IMR-90 (cell line): ENCODE measurements at regions not wholly inside any gene's neighbourhood (a gene's known extent, or its start where the extent isn't known, plus 50 kb on each side); places are given as distances from the start of the nearest gene placed in this dataset.
A peak's percentile ranks its signal among the peaks of the same experiment; 100 is the strongest.

Experiments used
- ATAC-seq: fragments of 200-7000 bp; cut with Tn5 transposase; 2 replicates; pipeline ENCODE4 v1.9.1; 2020; ENCODE audit warnings: low read depth, mild to moderate bottlenecking, moderate library complexity
- BruUV-seq: library from RNA; stranded (reverse); fragments of 400-500 nt; replicated peaks from 2 replicates; lab custom pipeline; 2021; lab: Mats Ljungman, UMichigan
- CTCF ChIA-PET: fragments of 300-600 bp; formaldehyde crosslinking; extraction: SDS; loops from one replicate; lab custom pipeline; 2021; ENCODE audit warnings: antibody characterized with exemption; lab: Yijun Ruan, JAX
- POLR2A ChIA-PET: fragments of 300-600 bp; sonication (Branson Sonifier 250); formaldehyde crosslinking; loops from one replicate; lab custom pipeline; 2022; ENCODE audit warnings: antibody characterized with exemption; ENCODE audit not compliant: unreplicated experiment; lab: Charles Lee
- DNase-seq: peaks from one replicate; pipeline ENCODE4 v3.0.0; 2013
- H2AFZ ChIP-seq: replicated peaks from 2 replicates; pipeline ENCODE3; 2013; ENCODE audit warnings: low read length, mild to moderate bottlenecking; ENCODE audit not compliant: poor library complexity
- H2AK5ac ChIP-seq: 2 replicates; pipeline ENCODE4 v1.6.1; 2013; ENCODE audit warnings: low read depth, low read length, inconsistent platforms
- H2AK9ac ChIP-seq: replicated peaks from 2 replicates; pipeline ENCODE3; 2013; ENCODE audit warnings: mild to moderate bottlenecking, low read depth, low read length, moderate library complexity; ENCODE audit not compliant: poor library complexity
- H2BK120ac ChIP-seq: 2 replicates; pipeline ENCODE4 v1.6.1; 2013; ENCODE audit warnings: low read depth, low read length, inconsistent platforms
- H2BK15ac ChIP-seq: 3 replicates; pipeline ENCODE4 v1.6.1; 2013; ENCODE audit warnings: low read depth, low read length, inconsistent platforms
- H2BK20ac ChIP-seq: 2 replicates; pipeline ENCODE4 v1.6.1; 2013; ENCODE audit warnings: low read depth, mild to moderate bottlenecking, inconsistent platforms, low read length, moderate library complexity
- H2BK5ac ChIP-seq: 2 replicates; pipeline ENCODE4 v1.6.1; 2013; ENCODE audit warnings: mild to moderate bottlenecking, low read depth, low read length, inconsistent platforms; ENCODE audit not compliant: poor library complexity, severe bottlenecking
- H3K14ac ChIP-seq: replicated peaks from 2 replicates; pipeline ENCODE4 v1.6.1; 2013; ENCODE audit warnings: low read depth, low read length, inconsistent platforms
- H3K18ac ChIP-seq: 2 replicates; pipeline ENCODE4 v1.6.1; 2013; ENCODE audit warnings: low read depth, low read length, control low read depth
- H3K23ac ChIP-seq: 2 replicates; pipeline ENCODE4 v1.6.1; 2013; ENCODE audit warnings: low read depth, low read length, inconsistent platforms
- H3K27ac ChIP-seq: 2 replicates; pipeline ENCODE4 v1.5.1; 2013; ENCODE audit warnings: mild to moderate bottlenecking, control low read depth, low read length; ENCODE audit not compliant: insufficient read depth
- H3K27me3 ChIP-seq: 2 replicates; pipeline ENCODE4 v1.6.1; 2013; ENCODE audit warnings: low read length; ENCODE audit not compliant: control insufficient read depth, insufficient read depth
- H3K36me3 ChIP-seq: 2 replicates; pipeline ENCODE4 v1.6.1; 2013; ENCODE audit warnings: low read length, mixed read lengths; ENCODE audit not compliant: control insufficient read depth, insufficient read depth
- H3K4ac ChIP-seq: 2 replicates; pipeline ENCODE4 v1.6.1; 2013; ENCODE audit warnings: low read depth, low read length, inconsistent platforms
- H3K4me1 ChIP-seq: 2 replicates; pipeline ENCODE4 v1.6.1; 2013; ENCODE audit warnings: low read length, mixed read lengths; ENCODE audit not compliant: control insufficient read depth, insufficient read depth
- H3K4me2 ChIP-seq: 2 replicates; pipeline ENCODE4 v1.6.1; 2013; ENCODE audit warnings: low read depth, mild to moderate bottlenecking, control low read depth, low read length, moderate library complexity
- H3K4me3 ChIP-seq: 2 replicates; pipeline ENCODE4 v1.5.1; 2013; ENCODE audit warnings: low read depth, mild to moderate bottlenecking, control low read depth, low read length, moderate library complexity; ENCODE audit not compliant: insufficient read depth
- H3K56ac ChIP-seq: 2 replicates; pipeline ENCODE4 v1.6.1; 2013; ENCODE audit warnings: low read length, inconsistent platforms; ENCODE audit not compliant: insufficient read depth; ENCODE audit errors: extremely low read depth
- H3K79me1 ChIP-seq, 2 experiments: 2 replicates each; pipeline ENCODE4 v1.6.1; 2013; ENCODE audit warnings: low read length in 2 of 2, inconsistent platforms in 1 of 2, low read depth in 1 of 2
- H3K9ac ChIP-seq: 2 replicates; pipeline ENCODE4 v1.6.1; 2013; ENCODE audit warnings: low read depth, low read length, control low read depth
- H3K9me1 ChIP-seq: 2 replicates; pipeline ENCODE4 v1.6.1; 2013; ENCODE audit warnings: low read length, inconsistent platforms; ENCODE audit not compliant: insufficient read depth
- H3K9me3 ChIP-seq: 2 replicates; pipeline ENCODE4 v1.6.1; 2013; ENCODE audit warnings: low read length; ENCODE audit not compliant: control insufficient read depth, insufficient read depth
- H4K20me1 ChIP-seq: 2 replicates; pipeline ENCODE4 v1.6.1; 2013; ENCODE audit warnings: low read length, inconsistent platforms; ENCODE audit not compliant: insufficient read depth
- H4K5ac ChIP-seq: 2 replicates; pipeline ENCODE4 v1.6.1; 2013; ENCODE audit warnings: mild to moderate bottlenecking, low read depth, low read length, control low read depth
- H4K8ac ChIP-seq, 2 experiments: 2 replicates each; pipeline ENCODE4 v1.6.1; 2013; ENCODE audit warnings: low read depth in 2 of 2, low read length in 2 of 2, control low read depth in 1 of 2, inconsistent platforms in 1 of 2
- H4K91ac ChIP-seq: 2 replicates; pipeline ENCODE4 v1.6.1; 2013; ENCODE audit warnings: low read depth, low read length, inconsistent platforms; ENCODE audit not compliant: insufficient read depth
- BHLHE40 ChIP-seq: fragments of 150-350 bp; IDR thresholded peaks from 2 replicates; pipeline ENCODE4 v1.6.1; 2016; ENCODE audit warnings: mild to moderate bottlenecking, low read depth, low read length
- CEBPB ChIP-seq: IDR thresholded peaks from 2 replicates; pipeline ENCODE4 v1.6.1; 2012; ENCODE audit warnings: low read depth, low read length, improper control_type of control experiment
- WGBS, 2 experiments: methylation state at CpG; one replicate each; pipeline versions ENCODE4 v1.1.5 to v1.1.7; 2013; ENCODE audit warnings: missing lambda C conversion rate in 2 of 2; ENCODE audit not compliant: insufficient read length in 1 of 2; ENCODE audit errors: extremely low coverage in 2 of 2; 5-methylcytosine and 5-hydroxymethylcytosine counted together
- dilution Hi-C: fragments of 300-500 bp; cut with HindIII; formaldehyde crosslinking; loops from one replicate; pipeline ENCODE4 v1.14.3; 2018; ENCODE audit warnings: low sequenced_read_pairs; ENCODE audit not compliant: unreplicated experiment
- in situ Hi-C: fragments of 300-500 bp; cut with MboI; formaldehyde crosslinking; loops from 3 replicates; pipeline ENCODE4 v1.14.3; 2019; ENCODE audit warnings: low sequenced_read_pairs, inconsistent platforms, mixed read lengths
- intact Hi-C: fragments of 100-400 bp; cut with micrococcal nuclease; formaldehyde crosslinking; loops from 2 replicates; pipeline ENCODE4 v1.10.0; 2022

- Histone ChIP-seq H3K79me1 (no peaks in the 10 kb centered on the region; a peak in 1 of 4 replicates), H2BK120ac (peak overlapping the region; percentile 87), H2AK5ac (peak overlapping the region; percentile 20), H3K4me3 (no peak overlapping the region), H3K9me1 (no peaks in the 10 kb centered on the region; the same call in none of the 2 replicates), H3K4ac (peak overlapping the region; percentile 88; the same call in 1 of the 2 replicates), H3K27ac (peak overlapping the region; percentile 30; the same call in 1 of the 2 replicates), H2BK15ac (peak overlapping the region; percentile 57; the same call in 2 of the 3 replicates), H3K9ac (no peak overlapping the region), H2BK5ac (peak overlapping the region; percentile 78), H3K56ac (no peak overlapping the region), H3K27me3 (no peaks in the 10 kb centered on the region), H2AK9ac (no peak overlapping the region), H3K9me3 (no peaks in the 10 kb centered on the region), H4K20me1 (no peaks in the 10 kb centered on the region), H3K36me3 (no peaks in the 10 kb centered on the region), H4K91ac (peak overlapping the region; percentile 58), H3K4me1 (peaks cover 12% of the 10 kb centered on the region), H3K18ac (peak overlapping the region; percentile 81), H4K5ac (peak overlapping the region; percentile 85; the same call in 1 of the 2 replicates), H3K14ac (peak overlapping the region; percentile 68; the same call in 1 of the 2 replicates), H3K23ac (no peak overlapping the region), H3K4me2 (no peak overlapping the region), H2AFZ (no peak overlapping the region), H4K8ac (peak overlapping the region; percentile 8 to 62; a peak in 2 of 4 replicates), H2BK20ac (peak overlapping the region; percentile 94; the same call in 1 of the 2 replicates)
- no peak for DNase-seq
- BruUV-seq = no TSS peak
- POLR2A ChIA-PET = no interaction called here
- TF ChIP-seq CEBPB (peak; percentile 45; the same call in 1 of the 2 replicates), BHLHE40 (no peak)
- dilution Hi-C loops = no loop called here
- CTCF ChIA-PET = no interaction called here
- in situ Hi-C loops = no loop called here
- ATAC-seq = no peak
- WGBS, 2 experiments = no CpG with 5 or more reads among the region's 1 CpG
- intact Hi-C loops = no loop called here
These were observed 197.0 kb downstream of the PCSK1 start for GRCh38 chr5:96236051-96236450.
